H9 (cell line): ENCODE measurements at regions not wholly inside any gene's neighbourhood (a gene's known extent, or its start where the extent isn't known, plus 50 kb on each side); places are given as distances from the start of the nearest gene placed in this dataset.

ENCODE experiments used
- DNase-seq: peaks from one replicate; pipeline ENCODE4 v3.0.0-alpha.2; 2017
- H2AFZ ChIP-seq: one replicate; pipeline ENCODE4 v1.6.1; 2013; ENCODE audit warnings: mild to moderate bottlenecking, low read length, control low read depth, moderate library complexity
- H2AK5ac ChIP-seq: 2 replicates; pipeline ENCODE4 v1.6.1; 2013; ENCODE audit warnings: low read length, control low read depth, mixed read lengths; ENCODE audit not compliant: insufficient read length
- H2BK120ac ChIP-seq: one replicate; pipeline ENCODE4 v1.6.1; 2013; ENCODE audit warnings: low read depth, mild to moderate bottlenecking, low read length, control low read depth, inconsistent platforms; ENCODE audit not compliant: poor library complexity, severe bottlenecking
- H2BK12ac ChIP-seq: 2 replicates; pipeline ENCODE4 v1.6.1; 2013; ENCODE audit warnings: low read length, control low read depth, mixed read lengths, low read depth; ENCODE audit not compliant: insufficient read length
- H2BK15ac ChIP-seq: 2 replicates; pipeline ENCODE4 v1.6.1; 2013; ENCODE audit warnings: low read depth, low read length, control low read depth
- H2BK20ac ChIP-seq: one replicate; pipeline ENCODE4 v1.6.1; 2013; ENCODE audit warnings: low read depth, mild to moderate bottlenecking, low read length, control low read depth, inconsistent platforms; ENCODE audit not compliant: poor library complexity, severe bottlenecking
- H2BK5ac ChIP-seq: 2 replicates; pipeline ENCODE4 v1.6.1; 2013; ENCODE audit warnings: low read length, control low read depth, mixed read lengths; ENCODE audit not compliant: insufficient read length
- H3K14ac ChIP-seq: 2 replicates; pipeline ENCODE4 v1.6.1; 2013; ENCODE audit warnings: low read length, control low read depth; ENCODE audit not compliant: insufficient read depth
- H3K18ac ChIP-seq: 2 replicates; pipeline ENCODE4 v1.6.1; 2013; ENCODE audit warnings: low read depth, mild to moderate bottlenecking, mixed read lengths, low read length, control low read depth; ENCODE audit not compliant: insufficient read length
- H3K23ac ChIP-seq: 2 replicates; pipeline ENCODE4 v1.6.1; 2013; ENCODE audit warnings: low read length, control low read depth, mixed read lengths, low read depth; ENCODE audit not compliant: insufficient read length
- H3K23me2 ChIP-seq: 2 replicates; pipeline ENCODE4 v1.6.1; 2013; ENCODE audit warnings: low read depth, mild to moderate bottlenecking, mixed read lengths, low read length, control low read depth; ENCODE audit not compliant: insufficient read length, poor library complexity, severe bottlenecking
- H3K27ac ChIP-seq: 2 replicates; pipeline ENCODE4 v1.5.1; 2013; ENCODE audit warnings: low read length, control low read depth, mixed read lengths, low read depth; ENCODE audit not compliant: insufficient read length
- H3K27me3 ChIP-seq: 2 replicates; pipeline ENCODE4 v1.6.1; 2013; ENCODE audit warnings: low read length, control low read depth, inconsistent platforms; ENCODE audit not compliant: insufficient read depth
- H3K4ac ChIP-seq: 2 replicates; pipeline ENCODE4 v1.6.1; 2013; ENCODE audit warnings: low read depth, mild to moderate bottlenecking, control low read depth, inconsistent platforms, low read length, moderate library complexity
- H3K4me1 ChIP-seq: 2 replicates; pipeline ENCODE4 v1.6.1; 2013; ENCODE audit warnings: low read length, control low read depth, inconsistent platforms; ENCODE audit not compliant: insufficient read depth
- H3K4me2 ChIP-seq: 2 replicates; pipeline ENCODE4 v1.6.1; 2013; ENCODE audit warnings: low read length, control low read depth, mixed read lengths; ENCODE audit not compliant: insufficient read length, insufficient read depth
- H3K56ac ChIP-seq: 2 replicates; pipeline ENCODE4 v1.6.1; 2013; ENCODE audit warnings: low read depth, mild to moderate bottlenecking, mixed read lengths, low read length, control low read depth; ENCODE audit not compliant: insufficient read length
- H3K79me1 ChIP-seq: 2 replicates; pipeline ENCODE4 v1.6.1; 2013; ENCODE audit warnings: low read depth, mild to moderate bottlenecking, moderate library complexity, low read length, control low read depth, inconsistent platforms; ENCODE audit not compliant: insufficient read depth, poor library complexity, severe bottlenecking
- H3K79me2 ChIP-seq: 2 replicates; pipeline ENCODE4 v1.6.1; 2013; ENCODE audit warnings: low read length, control low read depth, inconsistent platforms; ENCODE audit not compliant: insufficient read depth
- H3K9ac ChIP-seq: 2 replicates; pipeline ENCODE4 v1.6.1; 2013; ENCODE audit warnings: low read length, control low read depth, mixed read lengths; ENCODE audit not compliant: insufficient read length; ENCODE audit errors: extremely low read depth
- H3K9me3 ChIP-seq: one replicate; pipeline ENCODE4 v1.6.1; 2013; ENCODE audit warnings: low read depth, low read length, inconsistent platforms; ENCODE audit not compliant: control insufficient read depth
- H3T11ph ChIP-seq: one replicate; pipeline ENCODE4 v1.6.1; 2013; ENCODE audit warnings: mild to moderate bottlenecking, low read length, control low read depth, inconsistent platforms
- H4K20me1 ChIP-seq: one replicate; pipeline ENCODE4 v1.6.1; 2013; ENCODE audit not compliant: control insufficient read depth, insufficient read length, insufficient read depth
- H4K5ac ChIP-seq: 2 replicates; pipeline ENCODE4 v1.6.1; 2013; ENCODE audit warnings: low read depth, mild to moderate bottlenecking, mixed read lengths, low read length, control low read depth; ENCODE audit not compliant: insufficient read length
- H4K8ac ChIP-seq: replicated peaks from 2 replicates; pipeline ENCODE4 v1.6.1; 2013; ENCODE audit warnings: low read length, control low read depth, mixed read lengths, low read depth; ENCODE audit not compliant: insufficient read length
- H4K91ac ChIP-seq: 2 replicates; pipeline ENCODE4 v1.6.1; 2013; ENCODE audit warnings: low read depth, mild to moderate bottlenecking, moderate library complexity, mixed read lengths, low read length, control low read depth; ENCODE audit not compliant: insufficient read length
- H3K27ac Mint-ChIP-seq, 3 experiments: 2 replicates in 2 of 3; 3 replicates in 1 of 3; pipeline ENCODE4 v1.8.0; 2020 to 2021; ENCODE audit warnings: mixed read lengths in 3 of 3, mild to moderate bottlenecking in 1 of 3, moderate library complexity in 1 of 3
- H3K27me3 Mint-ChIP-seq: 2 replicates; pipeline ENCODE4 v1.8.0; 2021; ENCODE audit warnings: low read depth, mild to moderate bottlenecking, moderate library complexity, mixed read lengths
- H3K36me3 Mint-ChIP-seq, 3 experiments: 2 replicates in 2 of 3; 3 replicates in 1 of 3; pipeline ENCODE4 v1.8.0; 2020 to 2021; ENCODE audit warnings: low read depth in 3 of 3, mixed read lengths in 3 of 3; ENCODE audit not compliant: insufficient read depth in 1 of 3
- H3K4me1 Mint-ChIP-seq, 2 experiments: 2 replicates each; pipeline ENCODE4 v1.8.0; 2020; ENCODE audit warnings: mixed read lengths in 2 of 2
- H3K4me3 Mint-ChIP-seq, 2 experiments: 2 replicates in 1 of 2; 3 replicates in 1 of 2; pipeline ENCODE4 v1.8.0; 2020 to 2021; ENCODE audit warnings: mild to moderate bottlenecking in 2 of 2, mixed read lengths in 2 of 2, moderate library complexity in 1 of 2
- H3K9me3 Mint-ChIP-seq, 2 experiments: 2 replicates in 1 of 2; 3 replicates in 1 of 2; pipeline ENCODE4 v1.8.0; 2020; ENCODE audit warnings: mild to moderate bottlenecking in 2 of 2, mixed read lengths in 2 of 2, moderate library complexity in 1 of 2
- WGBS: extraction: QIAGEN DNeasy Blood & Tissue Kit; methylation state at CpG from one replicate; pipeline ENCODE4 v1.1.7; 2013; ENCODE audit warnings: missing lambda C conversion rate, low lambda C conversion rate, mixed read lengths; ENCODE audit not compliant: insufficient read length; ENCODE audit errors: extremely low coverage; 5-methylcytosine and 5-hydroxymethylcytosine counted together
- TF ChIP-seq, protein P1 (sequence below): fragments of 200-600 bp; sonication (generic); conservative IDR thresholded peaks from 3 replicates; pipeline ENCODE4 v1.8.0; 2021; ENCODE audit warnings: antibody characterized with exemption, mild to moderate bottlenecking

GRCh38 chr14:83320837-83321236 is 1787.2 kb upstream of the SEL1L start:
- Histone ChIP-seq H4K5ac (no peak overlapping the region), H2BK12ac (no peak overlapping the region), H2AK5ac (no peak overlapping the region), H3K9me3 (no peaks in the 10 kb centered on the region), H2BK20ac (no peak overlapping the region), H2BK120ac (no peak overlapping the region), H3K56ac (no peak overlapping the region), H3K4ac (no peak overlapping the region), H3K27me3 (no peaks in the 10 kb centered on the region), H3K23ac (no peak overlapping the region), H3K23me2 (no peaks in the 10 kb centered on the region), H2AFZ (no peak overlapping the region), H3K27ac (no peak overlapping the region), H3K4me2 (no peak overlapping the region), H3K18ac (no peak overlapping the region), H4K91ac (no peak overlapping the region), H3K79me2 (no peaks in the 10 kb centered on the region), H2BK5ac (no peak overlapping the region), H3K14ac (no peak overlapping the region), H4K8ac (no peak overlapping the region), H2BK15ac (no peak overlapping the region), H3T11ph (no peak overlapping the region), H3K4me1 (no peaks in the 10 kb centered on the region), H4K20me1 (no peaks in the 10 kb centered on the region), H3K79me1 (no peaks in the 10 kb centered on the region), H3K9ac (no peak overlapping the region)
- WGBS = no CpG with 5 or more reads among the region's 2 CpGs
- no peaks in the 10 kb centered on the region for H3K9me3 Mint-ChIP-seq
- TF ChIP-seq, protein P1, sequence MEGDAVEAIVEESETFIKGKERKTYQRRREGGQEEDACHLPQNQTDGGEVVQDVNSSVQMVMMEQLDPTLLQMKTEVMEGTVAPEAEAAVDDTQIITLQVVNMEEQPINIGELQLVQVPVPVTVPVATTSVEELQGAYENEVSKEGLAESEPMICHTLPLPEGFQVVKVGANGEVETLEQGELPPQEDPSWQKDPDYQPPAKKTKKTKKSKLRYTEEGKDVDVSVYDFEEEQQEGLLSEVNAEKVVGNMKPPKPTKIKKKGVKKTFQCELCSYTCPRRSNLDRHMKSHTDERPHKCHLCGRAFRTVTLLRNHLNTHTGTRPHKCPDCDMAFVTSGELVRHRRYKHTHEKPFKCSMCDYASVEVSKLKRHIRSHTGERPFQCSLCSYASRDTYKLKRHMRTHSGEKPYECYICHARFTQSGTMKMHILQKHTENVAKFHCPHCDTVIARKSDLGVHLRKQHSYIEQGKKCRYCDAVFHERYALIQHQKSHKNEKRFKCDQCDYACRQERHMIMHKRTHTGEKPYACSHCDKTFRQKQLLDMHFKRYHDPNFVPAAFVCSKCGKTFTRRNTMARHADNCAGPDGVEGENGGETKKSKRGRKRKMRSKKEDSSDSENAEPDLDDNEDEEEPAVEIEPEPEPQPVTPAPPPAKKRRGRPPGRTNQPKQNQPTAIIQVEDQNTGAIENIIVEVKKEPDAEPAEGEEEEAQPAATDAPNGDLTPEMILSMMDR = no peak
- no peak overlapping the region for H3K27ac Mint-ChIP-seq
- no peaks in the 10 kb centered on the region for H3K36me3 Mint-ChIP-seq
- no peak overlapping the region for H3K4me3 Mint-ChIP-seq
- DNase-seq = no peak
- no peaks in the 10 kb centered on the region for H3K27me3 Mint-ChIP-seq
- peaks cover 14% of the 10 kb centered on the region in 2 experiments for H3K4me1 Mint-ChIP-seq
